Parathyroid adenoma (tissue), 2 donors: ENCODE measurements at regions not wholly inside any gene's neighbourhood (a gene's known extent, or its start where the extent isn't known, plus 50 kb on each side); places are given as distances from the start of the nearest gene placed in this dataset.

Experiments used
- H2AFZ ChIP-seq: fragments of 300-600 bp; sonication (generic); one replicate; pipeline ENCODE4 v1.7.0; 2017; ENCODE audit warnings: antibody characterized with exemption, mild to moderate bottlenecking
- H3K27ac ChIP-seq: fragments of 300-600 bp; sonication (generic); one replicate; pipeline ENCODE4 v1.7.0; 2017
- H3K27me3 ChIP-seq: fragments of 300-600 bp; sonication (generic); one replicate; pipeline ENCODE4 v1.7.0; 2017; ENCODE audit warnings: low read length; ENCODE audit not compliant: control insufficient read depth, insufficient read depth
- H3K36me3 ChIP-seq: fragments of 300-600 bp; sonication (generic); one replicate; pipeline ENCODE4 v1.7.0; 2017; ENCODE audit warnings: low read length; ENCODE audit not compliant: control insufficient read depth, insufficient read depth
- H3K4me1 ChIP-seq: fragments of 300-600 bp; sonication (generic); one replicate; pipeline ENCODE4 v1.7.0; 2017; ENCODE audit warnings: control low read depth
- H3K4me2 ChIP-seq: fragments of 300-600 bp; sonication (generic); one replicate; pipeline ENCODE4 v1.7.0; 2017; ENCODE audit warnings: low read length
- H3K4me3 ChIP-seq: fragments of 300-600 bp; sonication (generic); one replicate; pipeline ENCODE4 v1.7.0; 2017; ENCODE audit warnings: low read depth, low read length
- H3K79me2 ChIP-seq: fragments of 300-600 bp; sonication (generic); one replicate; pipeline ENCODE4 v1.7.0; 2017; ENCODE audit warnings: control low read depth
- H3K9ac ChIP-seq: fragments of 300-600 bp; sonication (generic); one replicate; pipeline ENCODE4 v1.7.0; 2017; ENCODE audit warnings: mild to moderate bottlenecking
- H3K9me3 ChIP-seq: fragments of 300-600 bp; sonication (generic); one replicate; pipeline ENCODE4 v1.7.0; 2017; ENCODE audit warnings: low read length; ENCODE audit not compliant: control insufficient read depth
- TF ChIP-seq, protein P1 (sequence below): fragments of 300-600 bp; sonication (generic); IDR thresholded peaks from one replicate; pipeline ENCODE4 v1.7.0; 2017; ENCODE audit warnings: antibody characterized with exemption, mild to moderate bottlenecking
- donor health status: primary hyperparathyroidism.

DNA sequence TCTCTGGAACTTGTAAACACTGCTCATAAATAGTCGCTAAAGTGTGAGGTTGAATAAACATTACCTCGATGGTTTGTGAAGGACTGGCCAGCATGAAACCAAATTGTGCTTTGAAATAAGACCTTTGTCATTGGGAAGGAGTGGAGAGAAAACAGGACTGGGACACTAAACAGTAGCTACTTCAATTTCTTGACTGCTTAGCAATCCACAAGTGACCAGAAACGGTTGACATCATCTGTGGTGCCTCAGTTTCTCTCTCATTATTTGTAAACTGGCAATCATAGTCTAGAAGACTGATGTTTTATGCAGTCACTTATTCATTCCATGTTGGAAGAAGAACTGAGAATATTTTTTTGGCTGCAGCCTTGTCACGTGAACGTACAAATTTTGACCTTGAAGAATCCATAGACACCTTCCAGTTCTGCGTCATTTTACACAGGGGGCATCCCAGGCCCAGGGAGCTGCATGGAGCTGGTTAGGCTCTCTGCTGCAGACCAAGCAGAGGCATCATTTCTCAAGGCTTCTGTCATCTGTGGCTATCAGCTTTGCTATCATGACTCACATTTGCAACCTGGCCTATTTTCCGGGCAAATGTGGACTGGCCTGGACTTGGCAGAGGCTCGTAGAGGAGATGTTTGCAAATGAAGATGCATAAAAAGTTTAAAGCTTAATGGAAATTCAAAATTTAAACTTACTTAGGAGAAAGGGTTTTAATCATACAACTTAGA, 391.8 kb downstream of the FGF9 start:
- Histone ChIP-seq H3K27ac (no peak overlapping the region), H2AFZ (no peak overlapping the region), H3K4me1 (no peaks in the 10 kb centered on the region), H3K79me2 (no peaks in the 10 kb centered on the region), H3K4me3 (no peak overlapping the region), H3K4me2 (no peak overlapping the region), H3K27me3 (no peaks in the 10 kb centered on the region), H3K36me3 (no peaks in the 10 kb centered on the region), H3K9ac (no peak overlapping the region), H3K9me3 (no peaks in the 10 kb centered on the region)
- TF ChIP-seq, protein P1, sequence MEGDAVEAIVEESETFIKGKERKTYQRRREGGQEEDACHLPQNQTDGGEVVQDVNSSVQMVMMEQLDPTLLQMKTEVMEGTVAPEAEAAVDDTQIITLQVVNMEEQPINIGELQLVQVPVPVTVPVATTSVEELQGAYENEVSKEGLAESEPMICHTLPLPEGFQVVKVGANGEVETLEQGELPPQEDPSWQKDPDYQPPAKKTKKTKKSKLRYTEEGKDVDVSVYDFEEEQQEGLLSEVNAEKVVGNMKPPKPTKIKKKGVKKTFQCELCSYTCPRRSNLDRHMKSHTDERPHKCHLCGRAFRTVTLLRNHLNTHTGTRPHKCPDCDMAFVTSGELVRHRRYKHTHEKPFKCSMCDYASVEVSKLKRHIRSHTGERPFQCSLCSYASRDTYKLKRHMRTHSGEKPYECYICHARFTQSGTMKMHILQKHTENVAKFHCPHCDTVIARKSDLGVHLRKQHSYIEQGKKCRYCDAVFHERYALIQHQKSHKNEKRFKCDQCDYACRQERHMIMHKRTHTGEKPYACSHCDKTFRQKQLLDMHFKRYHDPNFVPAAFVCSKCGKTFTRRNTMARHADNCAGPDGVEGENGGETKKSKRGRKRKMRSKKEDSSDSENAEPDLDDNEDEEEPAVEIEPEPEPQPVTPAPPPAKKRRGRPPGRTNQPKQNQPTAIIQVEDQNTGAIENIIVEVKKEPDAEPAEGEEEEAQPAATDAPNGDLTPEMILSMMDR, result no peak

DNA sequence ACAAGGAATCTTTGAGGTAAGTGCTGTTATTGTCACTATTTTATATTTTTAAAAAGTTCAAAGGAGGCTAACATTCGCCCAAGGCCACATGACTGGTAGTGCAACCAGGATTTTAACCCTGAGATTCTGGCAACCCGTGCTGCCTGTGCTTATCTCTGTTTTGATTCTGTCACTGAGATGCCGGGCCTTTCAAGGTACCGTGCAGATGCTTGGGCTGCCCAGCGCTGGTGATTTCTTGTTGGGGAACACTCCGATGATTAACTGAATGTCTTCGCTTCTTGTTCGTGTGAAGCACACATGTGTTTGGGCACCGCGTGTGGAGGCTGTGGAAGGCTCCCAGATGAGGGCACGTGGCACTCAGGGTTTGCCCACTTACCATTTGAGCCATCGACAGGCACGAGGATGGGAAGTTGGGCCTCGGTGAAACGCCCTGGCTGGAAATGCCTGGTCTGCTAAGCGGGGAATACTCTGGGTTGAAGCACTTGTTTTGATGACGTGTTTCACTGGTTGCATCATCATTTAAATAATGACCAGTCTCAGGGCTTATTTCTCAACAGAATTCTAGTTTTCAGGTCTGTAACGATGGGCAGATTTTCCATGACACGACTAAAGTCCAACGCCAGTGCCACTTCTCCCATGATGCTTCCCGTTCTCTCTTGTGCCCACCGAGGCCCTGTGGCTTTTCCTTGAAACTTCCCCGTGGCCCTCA, 392.7 kb downstream of the FGF9 start:
- no peak overlapping the region for H3K4me2 ChIP-seq
- no peak overlapping the region for H3K27ac ChIP-seq
- no peaks in the 10 kb centered on the region for H3K36me3 ChIP-seq
- no peak overlapping the region for H3K4me3 ChIP-seq
- TF ChIP-seq, protein P1, result no peak
- no peak overlapping the region for H3K9ac ChIP-seq
- H2AFZ ChIP-seq, result no peak overlapping the region
- no peaks in the 10 kb centered on the region for H3K79me2 ChIP-seq
- H3K4me1 ChIP-seq, result no peaks in the 10 kb centered on the region
- H3K9me3 ChIP-seq, result no peaks in the 10 kb centered on the region
- no peaks in the 10 kb centered on the region for H3K27me3 ChIP-seq

GRCh38 chr13:22064854-22065620, 394.2 kb downstream of the FGF9 start:
- TF ChIP-seq, protein P1, result no peak
- no peaks in the 10 kb centered on the region for H3K9me3 ChIP-seq
- H3K4me3 ChIP-seq, result no peak overlapping the region
- no peaks in the 10 kb centered on the region for H3K27me3 ChIP-seq
- H3K36me3 ChIP-seq, result no peaks in the 10 kb centered on the region
- H3K4me2 ChIP-seq, result no peak overlapping the region
- H3K27ac ChIP-seq, result no peak overlapping the region
- H3K4me1 ChIP-seq, result no peaks in the 10 kb centered on the region
- H3K79me2 ChIP-seq, result no peaks in the 10 kb centered on the region
- no peak overlapping the region for H3K9ac ChIP-seq
- no peak overlapping the region for H2AFZ ChIP-seq

DNA sequence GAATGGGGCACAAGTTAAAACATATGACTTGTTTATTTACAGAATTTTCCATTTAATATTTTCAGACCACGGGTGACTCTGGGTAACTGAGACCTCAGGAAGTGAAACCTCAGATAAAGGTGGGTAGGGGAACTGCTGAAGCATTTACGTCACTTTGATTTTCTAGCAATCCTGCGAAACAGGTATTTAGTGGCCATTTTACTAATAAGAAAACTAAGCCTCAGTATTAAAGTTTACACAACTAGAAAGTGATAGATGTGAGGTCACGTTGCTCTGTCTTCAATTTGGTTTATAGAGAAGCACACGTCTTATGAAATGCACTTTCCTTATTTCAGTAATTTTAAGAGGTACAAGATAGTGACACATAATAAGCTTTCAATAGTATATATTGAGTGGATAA, 402.8 kb downstream of the FGF9 start:
- Histone ChIP-seq H3K27me3 (no peaks in the 10 kb centered on the region), H3K4me2 (no peak overlapping the region), H3K79me2 (no peaks in the 10 kb centered on the region), H3K9me3 (no peaks in the 10 kb centered on the region), H3K4me3 (no peak overlapping the region), H2AFZ (no peak overlapping the region), H3K4me1 (no peaks in the 10 kb centered on the region), H3K9ac (no peak overlapping the region), H3K36me3 (no peaks in the 10 kb centered on the region), H3K27ac (no peak overlapping the region)
- TF ChIP-seq, protein P1, result no peak
